LNCAP (cell line): ENCODE measurements at regions not wholly inside any gene's neighbourhood (a gene's known extent, or its start where the extent isn't known, plus 50 kb on each side); places are given as distances from the start of the nearest gene placed in this dataset.

Experiments used
- CTCF ChIP-seq: fragments of 450-650 bp; IDR thresholded peaks from 2 replicates; pipeline ENCODE4 v1.5.1; 2017; ENCODE audit warnings: mild to moderate bottlenecking

GRCh38 chrX:5648941-5649568 is 579.6 kb downstream of the NLGN4X start:
- TF ChIP-seq CTCF: no peak

- TF ChIP-seq CTCF: no peak
Observed at GRCh38 chrX:5646818-5647217, 581.8 kb downstream of the NLGN4X start.

GRCh38 chrX:5644776-5645175 is 583.9 kb downstream of the NLGN4X start:
- TF ChIP-seq CTCF: no peak

- no peak for TF ChIP-seq CTCF
Observed at GRCh38 chrX:5640071-5640470, 588.6 kb downstream of the NLGN4X start.

GRCh38 chrX:5638572-5638971 is 590.1 kb downstream of the NLGN4X start:
- no peak for TF ChIP-seq CTCF

- no peak for TF ChIP-seq CTCF
Observed at GRCh38 chrX:5632887-5633286, 595.8 kb downstream of the NLGN4X start.

- TF ChIP-seq CTCF: no peak
Observed at GRCh38 chrX:5632061-5632614, 596.5 kb downstream of the NLGN4X start.

GRCh38 chrX:5617666-5618065 is 611.0 kb downstream of the NLGN4X start:
- no peak for TF ChIP-seq CTCF
